Endothelial cell of umbilical vein (primary cell): ENCODE measurements at regions not wholly inside any gene's neighbourhood (a gene's known extent, or its start where the extent isn't known, plus 50 kb on each side); places are given as distances from the start of the nearest gene placed in this dataset.
"Not testable (repeated sequence)": the region's sequence is repeated elsewhere in the genome, so short reads cannot be mapped to it uniquely, and the experiment has no call there.

Experiments used
- BruUV-seq: library from RNA; stranded (reverse); fragments of 400-500 nt; replicated peaks from 2 replicates; lab custom pipeline; 2021; lab: Mats Ljungman, UMichigan
- CTCF ChIA-PET: fragments of 300-600, 350-600 bp; sonication (Branson Sonifier 250); formaldehyde crosslinking; loops from one replicate; lab custom pipeline; 2021; ENCODE audit warnings: antibody characterized with exemption, inconsistent platforms; lab: Charles Lee
- POLR2A ChIA-PET: fragments of 300-600, 350-600 bp; sonication (Branson Sonifier 250); formaldehyde crosslinking; loops from one replicate; lab custom pipeline; 2021; ENCODE audit warnings: antibody characterized with exemption, inconsistent platforms; lab: Charles Lee
- DNase-seq: peaks from one replicate; pipeline ENCODE4 v3.0.0-alpha.2; 2011; ENCODE audit warnings: low read depth, low spot score
- FAIRE-seq: peaks from 2 replicates; lab custom pipeline; 2011; peaks lifted over from hg19 to GRCh38; lab: Jason Lieb, UNC
- H2AFZ ChIP-seq: 2 replicates; pipeline ENCODE4 v1.6.0; 2012; ENCODE audit warnings: low read depth, low read length, control low read depth, inconsistent platforms
- H3K27ac ChIP-seq: 2 replicates; pipeline ENCODE4 v1.5.1; 2011; ENCODE audit warnings: low read depth, mild to moderate bottlenecking, control low read depth, low read length, moderate library complexity; ENCODE audit not compliant: insufficient read depth
- H3K27me3 ChIP-seq, 2 experiments: 2 replicates each; pipeline versions ENCODE4 v1.6.0 to v1.6.1; 2011; ENCODE audit warnings: low read length in 2 of 2, mixed read lengths in 1 of 2; ENCODE audit not compliant: control insufficient read depth in 2 of 2, insufficient read depth in 2 of 2
- H3K36me3 ChIP-seq, 2 experiments: 2 replicates in 1 of 2; 3 replicates in 1 of 2; pipeline ENCODE4 v1.5.1; 2011; ENCODE audit warnings: low read length in 2 of 2, mild to moderate bottlenecking in 1 of 2, moderate library complexity in 1 of 2; ENCODE audit not compliant: control insufficient read depth in 2 of 2, insufficient read depth in 2 of 2; ENCODE audit errors: extremely low read depth in 1 of 2
- H3K4me1 ChIP-seq: 3 replicates; pipeline ENCODE4 v1.5.1; 2011; ENCODE audit warnings: mild to moderate bottlenecking, low read length; ENCODE audit not compliant: control insufficient read depth, insufficient read depth; ENCODE audit errors: extremely low read depth
- H3K4me2 ChIP-seq: 2 replicates; pipeline ENCODE4 v1.6.1; 2011; ENCODE audit warnings: low read length, control low read depth, mixed read lengths; ENCODE audit not compliant: insufficient read depth
- H3K4me3 ChIP-seq, 3 experiments: fragments of 200-600 bp in 1 of 3; sonication (generic), shearing (Covaris generic) in 1 of 3; replicated peaks in 1 of 3; 2 replicates each; pipeline ENCODE4 v1.5.1; 2011 to 2016; ENCODE audit warnings: control low read depth in 3 of 3, low read length in 3 of 3, mild to moderate bottlenecking in 2 of 3, inconsistent platforms in 1 of 3, low read depth in 1 of 3, moderate library complexity in 1 of 3; ENCODE audit not compliant: insufficient read depth in 1 of 3
- H3K79me2 ChIP-seq: 2 replicates; pipeline ENCODE4 v1.6.0; 2012; ENCODE audit warnings: low read length, inconsistent platforms; ENCODE audit not compliant: control insufficient read depth, insufficient read depth
- H3K9ac ChIP-seq: replicated peaks from 2 replicates; pipeline ENCODE3; 2011; ENCODE audit warnings: low read length, control low read depth; ENCODE audit not compliant: insufficient read depth; ENCODE audit errors: extremely low read depth
- H3K9me1 ChIP-seq: replicated peaks from 3 replicates; pipeline ENCODE4 v1.6.0; 2011; ENCODE audit warnings: mild to moderate bottlenecking, low read length; ENCODE audit not compliant: control insufficient read depth, insufficient read depth; ENCODE audit errors: extremely low read depth
- H3K9me3 ChIP-seq: replicated peaks from 2 replicates; pipeline ENCODE4 v1.5.1; 2012; ENCODE audit warnings: low read length, inconsistent platforms; ENCODE audit not compliant: control insufficient read depth, insufficient read depth
- H4K20me1 ChIP-seq: replicated peaks from 2 replicates; pipeline ENCODE3; 2011; ENCODE audit warnings: mild to moderate bottlenecking, low read length; ENCODE audit not compliant: control insufficient read depth, insufficient read depth; ENCODE audit errors: extremely low read depth
- EZH2 ChIP-seq: IDR thresholded peaks from 2 replicates; pipeline ENCODE4 v1.6.1; 2012; ENCODE audit warnings: borderline replicate concordance, low read depth, mild to moderate bottlenecking, moderate library complexity, low read length, inconsistent platforms; ENCODE audit not compliant: severe bottlenecking
- FOS ChIP-seq: IDR thresholded peaks from 2 replicates; pipeline ENCODE4 v1.6.1; 2011; ENCODE audit warnings: mild to moderate bottlenecking, low read length, moderate library complexity, borderline replicate concordance; ENCODE audit not compliant: insufficient read depth
- GATA2 ChIP-seq: IDR thresholded peaks from 2 replicates; pipeline ENCODE4 v1.7.0; 2011; ENCODE audit warnings: low read depth, mild to moderate bottlenecking, moderate library complexity, mixed read lengths, low read length; ENCODE audit not compliant: insufficient read length, insufficient read depth
- JUN ChIP-seq: IDR thresholded peaks from 2 replicates; pipeline ENCODE4 v1.6.1; 2011; ENCODE audit warnings: borderline replicate concordance, low read depth; ENCODE audit not compliant: insufficient read length, insufficient read depth
- MAX ChIP-seq: IDR thresholded peaks from 2 replicates; pipeline ENCODE4 v1.6.1; 2011; ENCODE audit not compliant: insufficient read depth, insufficient read length
- MYC ChIP-seq: IDR thresholded peaks from one replicate; pipeline ENCODE4 v1.6.1; 2011; ENCODE audit warnings: mild to moderate bottlenecking, low read depth, low read length
- POLR2A ChIP-seq: IDR thresholded peaks from 2 replicates; pipeline ENCODE4 v1.6.1; 2012; ENCODE audit warnings: low read depth, mild to moderate bottlenecking, control low read depth, low read length
- POLR2AphosphoS5 ChIP-seq: IDR thresholded peaks from 2 replicates; pipeline ENCODE4 v1.6.1; 2012; ENCODE audit warnings: low read depth, mild to moderate bottlenecking, control low read depth, low read length, moderate library complexity; ENCODE audit not compliant: insufficient read depth
- dilution Hi-C: fragments of 300-500 bp; cut with MboI; formaldehyde crosslinking; loops from one replicate; pipeline ENCODE4 v1.15.0; 2019; ENCODE audit warnings: low sequenced_read_pairs; ENCODE audit not compliant: extremely low pct_ligation_motif_present
- intact Hi-C: fragments of 100-400 bp; cut with micrococcal nuclease; formaldehyde crosslinking; loops from one replicate; pipeline ENCODE4 v1.10.0; 2022

- H3K79me2 ChIP-seq, result no peaks in the 10 kb centered on the region
- H3K9me1 ChIP-seq, result no peaks in the 10 kb centered on the region
- H3K36me3 ChIP-seq, result no peaks in the 10 kb centered on the region
- no peaks in the 10 kb centered on the region for H3K4me1 ChIP-seq
- ChIA-PET CTCF (no interaction called here), POLR2A (no interaction called here)
- no peak overlapping the region for H3K4me2 ChIP-seq
- H3K27ac ChIP-seq, result no peak overlapping the region
- TF ChIP-seq EZH2 (no peak), JUN (no peak), POLR2A (no peak), GATA2 (no peak), MAX (no peak)
- no peaks in the 10 kb centered on the region for H3K27me3 ChIP-seq
- DNase-seq (no peak), FAIRE-seq (no peak)
- no peak overlapping the region for H2AFZ ChIP-seq
- dilution Hi-C loops, result no loop called here
- BruUV-seq, result no TSS peak
- H4K20me1 ChIP-seq, result no peaks in the 10 kb centered on the region
- no peak overlapping the region for H3K4me3 ChIP-seq
- intact Hi-C loops, result no loop called here
- no peak overlapping the region for H3K9ac ChIP-seq
- H3K9me3 ChIP-seq, result no peaks in the 10 kb centered on the region
These were observed 626.1 kb upstream of the NRG3 start for GRCh38 chr10:81248886-81249285.

- no peak for FAIRE-seq
These were observed 623.4 kb upstream of the NRG3 start for GRCh38 chr10:81251457-81252115.

GRCh38 chr10:81264991-81265390, 610.0 kb upstream of the NRG3 start:
- FAIRE-seq, DNase-seq, H3K27ac ChIP-seq, intact Hi-C loops, H3K4me3 ChIP-seq, H3K4me1 ChIP-seq, H3K27me3 ChIP-seq, H3K4me2 ChIP-seq, BruUV-seq, H3K9ac ChIP-seq, H2AFZ ChIP-seq, H3K9me1 ChIP-seq, H3K9me3 ChIP-seq, dilution Hi-C loops, H4K20me1 ChIP-seq, H3K79me2 ChIP-seq, POLR2A ChIA-PET, H3K36me3 ChIP-seq, CTCF ChIA-PET: not testable (repeated sequence)

More at GRCh38 chr10:81251457-81252115, 623.4 kb upstream of the NRG3 start:
- Histone ChIP-seq H3K4me1 (no peaks in the 10 kb centered on the region), H3K9me1 (no peaks in the 10 kb centered on the region), H3K27me3 (no peaks in the 10 kb centered on the region), H3K4me3 (no peak overlapping the region), H3K4me2 (no peak overlapping the region), H4K20me1 (no peaks in the 10 kb centered on the region), H3K9me3 (no peaks in the 10 kb centered on the region), H3K79me2 (no peaks in the 10 kb centered on the region), H3K27ac (no peak overlapping the region), H3K36me3 (no peaks in the 10 kb centered on the region), H2AFZ (no peak overlapping the region), H3K9ac (no peak overlapping the region)
- dilution Hi-C loops (no loop called here), intact Hi-C loops (no loop called here)
- no peak for TF ChIP-seq GATA2
- no peak for TF ChIP-seq POLR2AphosphoS5
- no peak for TF ChIP-seq POLR2A
- no peak for TF ChIP-seq MAX
- TF ChIP-seq MYC, result no peak
- TF ChIP-seq EZH2, result no peak
- no peak for TF ChIP-seq FOS
- ChIA-PET CTCF (no interaction called here), POLR2A (no interaction called here)
- BruUV-seq, result no TSS peak
- no peak for DNase-seq
